SK-N-SH (cell line): ENCODE measurements at regions not wholly inside any gene's neighbourhood (a gene's known extent, or its start where the extent isn't known, plus 50 kb on each side); places are given as distances from the start of the nearest gene placed in this dataset.

ENCODE experiments used
- CTCF ChIA-PET: fragments of 300-600, 350-600 bp; formaldehyde crosslinking; extraction: SDS; loops from one replicate; lab custom pipeline; 2021; lab: Yijun Ruan, JAX
- POLR2A ChIA-PET: fragments of 350-600 bp; sonication (Branson Sonifier 250); formaldehyde crosslinking; extraction: SDS; loops from one replicate; lab custom pipeline; 2020; ENCODE audit warnings: antibody characterized with exemption, inconsistent platforms; lab: Yijun Ruan, JAX
- DNase-seq: peaks from one replicate; pipeline ENCODE4 v3.0.0; 2012
- H2AFZ ChIP-seq: fragments of 200-600 bp; sonication (generic); 2 replicates; pipeline ENCODE4 v1.8.1; 2016; ENCODE audit warnings: antibody characterized with exemption, mild to moderate bottlenecking, low read depth
- H3F3A ChIP-seq: fragments of 200-600 bp; sonication (generic); replicated peaks from 2 replicates; pipeline ENCODE3; 2016; ENCODE audit warnings: antibody characterized with exemption, mild to moderate bottlenecking; ENCODE audit not compliant: insufficient read depth
- H3K27ac ChIP-seq, 2 experiments: fragments of 200-500 bp in 1 of 2; fragments of 200-600 bp in 1 of 2; sonication (Bioruptor generic) in 1 of 2; sonication (generic), shearing (Covaris generic) in 1 of 2; 2 replicates each; pipeline versions ENCODE4 v1.5.1 to v1.6.1; 2014 to 2016; ENCODE audit warnings: low read depth in 2 of 2, inconsistent platforms in 1 of 2, low read length in 1 of 2, mild to moderate bottlenecking in 1 of 2, mixed read lengths in 1 of 2
- H3K27me3 ChIP-seq: fragments of 200-600 bp; sonication (generic), shearing (Covaris generic); 2 replicates; pipeline ENCODE4 v1.6.1; 2016; ENCODE audit warnings: mixed run types; ENCODE audit not compliant: insufficient read depth
- H3K36me3 ChIP-seq, 2 experiments: fragments of 200-500 bp in 1 of 2; fragments of 200-600 bp in 1 of 2; sonication (Bioruptor generic) in 1 of 2; sonication (generic) in 1 of 2; replicated peaks in 1 of 2; 2 replicates each; pipeline versions ENCODE3 to v1.5.1; 2014 to 2016; ENCODE audit warnings: low read length in 1 of 2, mild to moderate bottlenecking in 1 of 2; ENCODE audit not compliant: insufficient read depth in 2 of 2, control insufficient read depth in 1 of 2
- H3K4me1 ChIP-seq, 2 experiments: fragments of 200-500 bp in 1 of 2; fragments of 200-600 bp in 1 of 2; sonication (Bioruptor generic) in 1 of 2; sonication (generic), shearing (Covaris generic) in 1 of 2; 2 replicates each; pipeline versions ENCODE4 v1.5.1 to v1.6.1; 2014 to 2016; ENCODE audit warnings: low read depth in 1 of 2, low read length in 1 of 2, mixed run types in 1 of 2; ENCODE audit not compliant: insufficient read depth in 2 of 2, control insufficient read depth in 1 of 2
- H3K4me2 ChIP-seq: fragments of 200-600 bp; sonication (generic), shearing (Covaris generic); 2 replicates; pipeline ENCODE4 v1.6.1; 2017; ENCODE audit warnings: mixed run types
- H3K4me3 ChIP-seq, 2 experiments: fragments of 200-500 bp in 1 of 2; fragments of 200-600 bp in 1 of 2; sonication (Bioruptor generic) in 1 of 2; sonication (generic), shearing (Covaris generic) in 1 of 2; 2 replicates each; pipeline versions ENCODE4 v1.5.1 to v1.8.1; 2014 to 2016; ENCODE audit warnings: low read depth in 2 of 2, inconsistent platforms in 1 of 2, low read length in 1 of 2, mild to moderate bottlenecking in 1 of 2, mixed read lengths in 1 of 2, moderate library complexity in 1 of 2
- H3K79me2 ChIP-seq: fragments of 200-600 bp; sonication (generic); 2 replicates; pipeline ENCODE4 v1.8.1; 2017; ENCODE audit warnings: mild to moderate bottlenecking; ENCODE audit not compliant: insufficient read depth
- H3K9ac ChIP-seq: fragments of 200-600 bp; sonication (generic); 2 replicates; pipeline ENCODE4 v1.6.1; 2017; ENCODE audit warnings: mixed run types
- H3K9me2 ChIP-seq: fragments of 200-600 bp; sonication (generic); 2 replicates; pipeline ENCODE4 v1.6.1; 2017; ENCODE audit warnings: mixed run types
- H3K9me3 ChIP-seq: fragments of 200-600 bp; sonication (generic); 2 replicates; pipeline ENCODE4 v1.6.1; 2017; ENCODE audit warnings: mixed run types, mild to moderate bottlenecking, moderate library complexity
- H4K20me1 ChIP-seq: fragments of 200-600 bp; sonication (generic); 2 replicates; pipeline ENCODE4 v1.6.1; 2017; ENCODE audit warnings: mild to moderate bottlenecking, mixed run types; ENCODE audit not compliant: insufficient read depth
- EZH2phosphoT487 ChIP-seq: fragments of 200-600 bp; sonication (generic); IDR thresholded peaks from 2 replicates; pipeline ENCODE4 v1.6.1; 2017; ENCODE audit warnings: low read depth, mixed run types, mild to moderate bottlenecking, antibody characterized with exemption, moderate library complexity, borderline replicate concordance
- FOSL2 ChIP-seq: IDR thresholded peaks from 2 replicates; pipeline ENCODE4 v1.4.0; 2012; ENCODE audit warnings: low read depth, mild to moderate bottlenecking, moderate library complexity, borderline replicate concordance
- FOXJ3 ChIP-seq: sonication (generic); formaldehyde crosslinking; IDR thresholded peaks from 2 replicates; pipeline ENCODE4 v1.5.1; 2020; ENCODE audit warnings: mild to moderate bottlenecking, missing genetic modification reagents
- FOXM1 ChIP-seq: IDR thresholded peaks from 2 replicates; pipeline ENCODE4 v1.4.0; 2012; ENCODE audit warnings: low read depth, mild to moderate bottlenecking
- GATA2 ChIP-seq: sonication (generic); formaldehyde crosslinking; IDR thresholded peaks from 2 replicates; pipeline ENCODE4 v1.5.0; 2020; ENCODE audit warnings: mild to moderate bottlenecking, missing genetic modification reagents
- JUND ChIP-seq: IDR thresholded peaks from 2 replicates; pipeline ENCODE4 v1.4.0; 2012
- MEF2A ChIP-seq: IDR thresholded peaks from 2 replicates; pipeline ENCODE4 v1.4.0; 2012; ENCODE audit warnings: low read depth, borderline replicate concordance
- RCOR1 ChIP-seq: fragments of 150-350 bp; IDR thresholded peaks from 2 replicates; pipeline ENCODE4 v1.6.1; 2017; ENCODE audit warnings: antibody characterized with exemption, low read length
- SIN3A ChIP-seq: IDR thresholded peaks from 2 replicates; pipeline ENCODE4 v1.6.1; 2012; ENCODE audit warnings: low read depth, mild to moderate bottlenecking, low read length, moderate library complexity, borderline replicate concordance
- TEAD4 ChIP-seq: IDR thresholded peaks from 2 replicates; pipeline ENCODE4 v1.4.0; 2012; ENCODE audit warnings: mild to moderate bottlenecking, borderline replicate concordance; ENCODE audit not compliant: insufficient read depth
- WGBS: methylation state at CpG from one replicate; pipeline ENCODE4 v1.1.6; 2017; ENCODE audit warnings: low lambda C conversion rate; 5-methylcytosine and 5-hydroxymethylcytosine counted together
- TF ChIP-seq, protein P1 (sequence below): IDR thresholded peaks from 2 replicates; pipeline ENCODE4; 2012
- TF ChIP-seq, protein P2 (sequence below): IDR thresholded peaks from 2 replicates; pipeline ENCODE4 v1.4.0; 2012; ENCODE audit warnings: low read depth
- TF ChIP-seq, protein P3 (sequence below): fragments of 200-600 bp; sonication (generic); IDR thresholded peaks from 2 replicates; pipeline ENCODE4 v1.6.1; 2017; ENCODE audit warnings: antibody characterized with exemption, mild to moderate bottlenecking, moderate library complexity
- TF ChIP-seq, protein P4 (sequence below): IDR thresholded peaks from 2 replicates; pipeline ENCODE4 v1.4.0; 2012; ENCODE audit warnings: low read depth, borderline replicate concordance

DNA sequence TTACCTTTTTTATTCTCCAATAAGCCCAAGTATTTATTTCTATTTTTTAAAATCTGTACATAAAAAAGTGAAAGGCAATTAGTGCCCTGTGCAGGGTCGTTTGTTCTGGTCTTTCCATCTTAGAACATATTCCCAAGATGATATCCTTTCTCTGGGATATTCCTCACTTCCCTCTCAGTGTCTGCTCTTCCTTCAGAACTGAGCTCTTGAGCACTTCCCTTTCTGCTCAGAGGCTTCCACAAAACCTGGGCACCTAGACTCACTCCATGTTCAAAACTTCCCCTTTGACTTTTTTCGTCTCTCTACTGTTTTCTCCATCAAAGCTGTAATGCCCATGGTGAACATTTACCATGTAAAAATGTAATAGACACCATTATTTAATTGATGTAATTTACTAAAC lies 296.5 kb upstream of the TCF4 start:
- no peaks in the 10 kb centered on the region for H3K4me1 ChIP-seq
- H3F3A ChIP-seq = no peaks in the 10 kb centered on the region
- no peak overlapping the region for H3K4me2 ChIP-seq
- no peak overlapping the region for H3K27ac ChIP-seq
- no peaks in the 10 kb centered on the region for H4K20me1 ChIP-seq
- H3K4me3 ChIP-seq = no peak overlapping the region
- 26% methylated on average over 2 of the region's 2 CpGs for WGBS
- TF ChIP-seq, protein P1, sequence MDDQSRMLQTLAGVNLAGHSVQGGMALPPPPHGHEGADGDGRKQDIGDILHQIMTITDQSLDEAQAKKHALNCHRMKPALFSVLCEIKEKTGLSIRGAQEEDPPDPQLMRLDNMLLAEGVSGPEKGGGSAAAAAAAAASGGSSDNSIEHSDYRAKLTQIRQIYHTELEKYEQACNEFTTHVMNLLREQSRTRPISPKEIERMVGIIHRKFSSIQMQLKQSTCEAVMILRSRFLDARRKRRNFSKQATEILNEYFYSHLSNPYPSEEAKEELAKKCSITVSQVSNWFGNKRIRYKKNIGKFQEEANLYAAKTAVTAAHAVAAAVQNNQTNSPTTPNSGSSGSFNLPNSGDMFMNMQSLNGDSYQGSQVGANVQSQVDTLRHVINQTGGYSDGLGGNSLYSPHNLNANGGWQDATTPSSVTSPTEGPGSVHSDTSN = no peak
- TF ChIP-seq GATA2 (CRISPR knock-in tag) = no peak
- TF ChIP-seq, protein P2, sequence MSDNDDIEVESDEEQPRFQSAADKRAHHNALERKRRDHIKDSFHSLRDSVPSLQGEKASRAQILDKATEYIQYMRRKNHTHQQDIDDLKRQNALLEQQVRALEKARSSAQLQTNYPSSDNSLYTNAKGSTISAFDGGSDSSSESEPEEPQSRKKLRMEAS = no peak
- TF ChIP-seq EZH2phosphoT487 = no peak
- TF ChIP-seq FOXJ3 (CRISPR knock-in tag) = no peak
- TF ChIP-seq, protein P3, sequence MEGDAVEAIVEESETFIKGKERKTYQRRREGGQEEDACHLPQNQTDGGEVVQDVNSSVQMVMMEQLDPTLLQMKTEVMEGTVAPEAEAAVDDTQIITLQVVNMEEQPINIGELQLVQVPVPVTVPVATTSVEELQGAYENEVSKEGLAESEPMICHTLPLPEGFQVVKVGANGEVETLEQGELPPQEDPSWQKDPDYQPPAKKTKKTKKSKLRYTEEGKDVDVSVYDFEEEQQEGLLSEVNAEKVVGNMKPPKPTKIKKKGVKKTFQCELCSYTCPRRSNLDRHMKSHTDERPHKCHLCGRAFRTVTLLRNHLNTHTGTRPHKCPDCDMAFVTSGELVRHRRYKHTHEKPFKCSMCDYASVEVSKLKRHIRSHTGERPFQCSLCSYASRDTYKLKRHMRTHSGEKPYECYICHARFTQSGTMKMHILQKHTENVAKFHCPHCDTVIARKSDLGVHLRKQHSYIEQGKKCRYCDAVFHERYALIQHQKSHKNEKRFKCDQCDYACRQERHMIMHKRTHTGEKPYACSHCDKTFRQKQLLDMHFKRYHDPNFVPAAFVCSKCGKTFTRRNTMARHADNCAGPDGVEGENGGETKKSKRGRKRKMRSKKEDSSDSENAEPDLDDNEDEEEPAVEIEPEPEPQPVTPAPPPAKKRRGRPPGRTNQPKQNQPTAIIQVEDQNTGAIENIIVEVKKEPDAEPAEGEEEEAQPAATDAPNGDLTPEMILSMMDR = no peak
- no peak for TF ChIP-seq FOXM1
- no peak for TF ChIP-seq RCOR1
- TF ChIP-seq, protein P4, sequence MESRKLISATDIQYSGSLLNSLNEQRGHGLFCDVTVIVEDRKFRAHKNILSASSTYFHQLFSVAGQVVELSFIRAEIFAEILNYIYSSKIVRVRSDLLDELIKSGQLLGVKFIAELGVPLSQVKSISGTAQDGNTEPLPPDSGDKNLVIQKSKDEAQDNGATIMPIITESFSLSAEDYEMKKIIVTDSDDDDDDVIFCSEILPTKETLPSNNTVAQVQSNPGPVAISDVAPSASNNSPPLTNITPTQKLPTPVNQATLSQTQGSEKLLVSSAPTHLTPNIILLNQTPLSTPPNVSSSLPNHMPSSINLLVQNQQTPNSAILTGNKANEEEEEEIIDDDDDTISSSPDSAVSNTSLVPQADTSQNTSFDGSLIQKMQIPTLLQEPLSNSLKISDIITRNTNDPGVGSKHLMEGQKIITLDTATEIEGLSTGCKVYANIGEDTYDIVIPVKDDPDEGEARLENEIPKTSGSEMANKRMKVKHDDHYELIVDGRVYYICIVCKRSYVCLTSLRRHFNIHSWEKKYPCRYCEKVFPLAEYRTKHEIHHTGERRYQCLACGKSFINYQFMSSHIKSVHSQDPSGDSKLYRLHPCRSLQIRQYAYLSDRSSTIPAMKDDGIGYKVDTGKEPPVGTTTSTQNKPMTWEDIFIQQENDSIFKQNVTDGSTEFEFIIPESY = no peak
- no peak for TF ChIP-seq SIN3A
- no peak for TF ChIP-seq FOSL2
- no peak for TF ChIP-seq MEF2A
- DNase-seq = no peak
- no peaks in the 10 kb centered on the region for H3K9me2 ChIP-seq
- H3K9ac ChIP-seq = no peak overlapping the region
- H3K36me3 ChIP-seq = no peaks in the 10 kb centered on the region
- H3K9me3 ChIP-seq = no peaks in the 10 kb centered on the region; the same call in 1 of the 2 replicates
- CTCF ChIA-PET = interaction anchor here (1.2 to 1.6 kb wide), 2 partner anchors 9 to 24 kb away, joined by 4 read pairs; no protein-coding TSS in a partner anchor
- H3K79me2 ChIP-seq = no peaks in the 10 kb centered on the region
- H3K27me3 ChIP-seq = no peaks in the 10 kb centered on the region
- POLR2A ChIA-PET = no interaction called here
- H2AFZ ChIP-seq = no peak overlapping the region

DNA sequence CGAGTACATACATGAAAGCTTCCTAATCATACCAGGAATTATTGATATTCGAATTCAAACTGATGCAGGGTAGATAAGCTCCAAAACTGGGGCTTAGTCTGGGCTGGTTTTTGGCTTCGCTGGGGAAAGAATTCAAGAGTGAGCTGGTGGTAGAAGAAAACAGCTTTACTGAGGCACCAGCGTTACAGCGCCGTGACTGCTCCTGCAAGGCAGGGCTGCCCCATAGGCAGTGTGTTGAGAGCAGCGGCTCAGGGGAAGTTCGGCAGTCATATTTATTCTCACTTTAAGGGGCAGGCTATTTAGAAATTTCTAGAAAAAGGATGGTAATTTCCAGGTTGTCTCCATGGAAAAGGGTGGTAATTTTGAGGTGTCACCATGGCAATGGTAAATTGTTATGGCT lies 292.6 kb upstream of the TCF4 start:
- CTCF ChIA-PET = interaction anchor here (0.8 to 0.9 kb wide), 2 partner anchors 13 to 28 kb away, joined by 3 to 4 read pairs; no protein-coding TSS in a partner anchor
- WGBS = 79% methylated on average over 5 of the region's 8 CpGs
- TF ChIP-seq SIN3A (no peak), TEAD4 (no peak), JUND (no peak), MEF2A (no peak), FOXJ3 (CRISPR knock-in tag) (no peak), RCOR1 (no peak)
- TF ChIP-seq, protein P2 = no peak
- Histone ChIP-seq H4K20me1 (no peaks in the 10 kb centered on the region), H3K36me3 (no peaks in the 10 kb centered on the region), H3K9me3 (no peaks in the 10 kb centered on the region), H3K9ac (no peak overlapping the region), H3K27ac (no peak overlapping the region), H3K9me2 (no peaks in the 10 kb centered on the region), H3F3A (no peaks in the 10 kb centered on the region), H3K27me3 (no peaks in the 10 kb centered on the region), H3K4me3 (no peak overlapping the region), H3K4me1 (peaks cover 0 to under 1% of the 10 kb centered on the region in 2 experiments; a peak in 1 of 4 replicates), H3K4me2 (no peak overlapping the region), H2AFZ (no peak overlapping the region), H3K79me2 (no peaks in the 10 kb centered on the region)
- POLR2A ChIA-PET = no interaction called here
- no peak for DNase-seq
